COLO668 (cell line): ENCODE measurements at regions not wholly inside any gene's neighbourhood (a gene's known extent, or its start where the extent isn't known, plus 50 kb on each side); places are given as distances from the start of the nearest gene placed in this dataset.

ENCODE experiments used
- DNase-seq: peaks from one replicate; lab custom pipeline; 2025; ENCODE audit not compliant: unreplicated experiment; lab: John Stamatoyannopoulos, UW

DNA sequence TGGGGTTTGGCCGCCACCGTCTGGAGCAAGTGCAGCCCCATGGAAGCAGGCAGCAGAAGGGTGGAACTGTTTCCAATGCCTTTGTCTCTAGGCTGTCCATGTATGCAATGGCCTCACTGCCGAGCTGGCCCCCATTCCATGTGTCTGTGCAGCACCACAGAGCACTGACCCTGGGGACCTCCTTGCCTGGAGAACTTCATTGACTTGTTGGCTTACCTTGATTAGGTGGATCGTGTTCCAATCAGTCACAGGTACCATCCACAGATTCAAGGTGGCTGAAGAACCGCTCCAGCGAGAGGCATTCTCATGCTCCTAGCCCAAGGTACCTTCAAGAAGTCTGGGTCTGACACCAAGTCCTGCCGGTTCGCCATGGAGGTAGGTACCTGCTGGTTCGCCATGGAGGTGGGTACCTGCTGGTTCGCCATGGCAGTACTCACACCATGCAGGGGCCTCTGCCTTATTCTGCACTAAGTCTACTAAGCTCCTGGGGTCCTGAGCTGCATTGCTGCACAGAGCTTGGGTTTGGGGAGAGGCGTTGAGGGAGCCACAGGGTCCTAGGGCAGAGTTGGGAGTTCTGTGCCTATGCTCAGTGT is 358.3 kb upstream of the IRX1 start:
- DNase-seq = no peak

- DNase-seq = no peak
These were observed 361.1 kb upstream of the IRX1 start for GRCh38 chr5:3234566-3234965.

DNA sequence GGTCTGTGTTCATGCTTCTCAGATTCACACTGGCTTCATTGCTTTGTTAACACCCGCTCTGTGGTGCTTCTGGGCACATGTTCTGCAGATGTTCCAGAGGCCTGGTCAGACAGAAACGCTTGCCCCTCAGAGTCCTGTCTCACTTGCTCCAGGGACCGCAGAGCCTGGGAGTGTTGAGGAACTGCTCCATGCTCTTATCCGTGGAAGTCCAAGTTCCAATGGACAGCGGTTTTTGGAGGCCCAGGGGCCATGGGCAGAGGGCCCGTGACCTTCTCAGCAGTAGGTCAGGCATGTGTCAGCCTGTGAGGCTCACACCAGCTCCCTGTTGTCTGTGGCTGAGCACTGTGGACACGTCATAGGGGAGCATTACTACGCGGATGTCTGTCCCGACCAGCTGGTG is 364.7 kb upstream of the IRX1 start:
- no peak for DNase-seq

DNA sequence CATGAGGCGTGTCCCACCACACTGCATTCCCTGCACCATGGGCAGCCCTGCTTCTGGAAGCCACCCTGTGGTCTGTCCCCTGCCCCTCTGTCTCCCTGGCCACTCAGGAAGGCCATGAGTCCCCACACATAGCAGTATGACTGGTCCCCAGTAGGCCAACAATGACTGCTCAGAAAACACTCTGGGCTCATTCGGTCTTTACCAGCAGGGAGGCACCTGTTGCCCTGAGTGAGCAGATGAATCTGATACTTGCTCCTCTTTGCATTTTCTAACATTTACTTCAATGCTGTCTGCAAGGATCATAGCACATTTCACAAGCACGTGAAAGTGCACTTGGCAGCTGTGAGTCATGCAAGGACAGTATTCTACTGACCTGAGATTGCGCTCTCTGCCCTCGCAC is 365.4 kb upstream of the IRX1 start:
- DNase-seq = no peak

GRCh38 chr5:3226196-3226920 is 369.3 kb upstream of the IRX1 start:
- no peak for DNase-seq

GRCh38 chr5:3225201-3225960 is 370.3 kb upstream of the IRX1 start:
- no peak for DNase-seq

DNA sequence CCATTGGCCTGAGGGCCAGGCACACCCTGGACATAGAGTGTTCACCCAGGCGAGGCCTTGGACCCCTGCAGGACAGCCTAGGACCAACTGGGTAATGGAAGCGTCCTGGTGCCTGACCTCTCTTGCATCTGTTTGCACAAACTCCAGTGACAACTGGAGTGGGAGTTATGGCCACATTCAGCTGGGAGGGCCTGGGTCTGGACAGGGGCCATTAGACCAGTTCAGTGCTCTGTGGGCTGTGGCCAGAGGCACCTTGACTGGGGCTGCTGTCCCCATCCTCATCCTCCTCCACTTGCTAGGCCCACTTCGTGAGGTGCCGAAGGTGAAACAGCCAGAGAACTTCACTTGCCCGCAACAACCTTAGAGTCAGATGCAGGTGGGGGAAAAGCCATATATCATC is 372.7 kb upstream of the IRX1 start:
- no peak for DNase-seq

- DNase-seq = no peak
These were observed 374.2 kb upstream of the IRX1 start for GRCh38 chr5:3221432-3221831.

GRCh38 chr5:3220638-3221288 is 374.9 kb upstream of the IRX1 start:
- no peak for DNase-seq

DNA sequence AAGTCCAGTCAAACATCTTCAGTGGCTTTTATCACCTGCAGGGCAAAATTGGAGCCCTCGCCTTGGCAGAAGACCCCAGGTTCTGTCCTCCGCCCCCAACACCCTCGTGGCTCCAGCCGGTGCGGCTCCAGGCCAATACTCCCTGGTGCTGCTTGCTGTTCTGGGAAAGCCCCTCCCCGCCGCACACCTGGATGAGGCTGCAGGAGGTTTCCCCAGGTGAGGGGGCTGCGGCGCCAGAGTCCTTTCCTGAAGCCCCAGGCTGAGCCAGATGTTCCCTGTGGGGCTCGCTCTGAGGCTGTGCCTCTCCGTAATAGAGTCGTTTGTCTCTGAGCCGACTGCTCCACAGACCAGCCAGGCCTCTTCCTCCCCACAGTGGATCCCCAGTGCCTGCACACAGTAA is 375.4 kb upstream of the IRX1 start:
- DNase-seq = no peak

DNA sequence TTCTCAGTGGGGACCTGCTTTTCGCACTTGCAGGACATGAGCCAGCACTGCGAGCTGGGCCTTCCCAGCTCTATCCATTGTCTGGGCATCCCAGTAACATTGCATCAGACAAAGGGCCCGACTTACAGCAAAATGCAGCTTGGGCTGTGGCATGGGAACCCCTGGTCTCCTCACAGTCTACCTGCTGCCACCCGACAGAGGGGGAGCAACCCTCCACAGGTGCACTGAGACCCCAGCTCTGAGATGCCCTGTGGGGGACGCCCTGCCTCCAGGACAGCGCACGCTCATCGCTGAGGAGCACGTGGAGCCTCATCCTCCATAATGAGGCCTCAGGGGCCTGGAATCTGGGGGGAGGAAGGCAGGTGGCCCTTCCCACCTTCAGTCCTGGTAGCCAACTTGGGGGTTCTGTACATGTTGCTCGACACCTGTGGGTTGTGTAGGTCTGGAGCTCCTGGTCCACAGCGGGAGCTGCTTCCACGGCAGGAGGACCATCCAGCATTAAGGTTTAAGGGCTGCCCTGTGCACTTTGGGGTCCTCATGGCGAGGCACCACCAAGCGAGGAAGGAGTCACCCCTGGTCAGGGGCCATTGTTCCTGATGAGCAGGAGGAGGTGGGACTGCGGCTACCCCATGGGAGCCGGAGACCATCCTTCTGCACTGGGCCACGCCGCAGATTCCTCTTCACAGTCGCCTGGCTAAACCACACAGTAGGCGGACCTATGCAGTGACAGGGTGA is 376.5 kb upstream of the IRX1 start:
- DNase-seq = no peak

DNA sequence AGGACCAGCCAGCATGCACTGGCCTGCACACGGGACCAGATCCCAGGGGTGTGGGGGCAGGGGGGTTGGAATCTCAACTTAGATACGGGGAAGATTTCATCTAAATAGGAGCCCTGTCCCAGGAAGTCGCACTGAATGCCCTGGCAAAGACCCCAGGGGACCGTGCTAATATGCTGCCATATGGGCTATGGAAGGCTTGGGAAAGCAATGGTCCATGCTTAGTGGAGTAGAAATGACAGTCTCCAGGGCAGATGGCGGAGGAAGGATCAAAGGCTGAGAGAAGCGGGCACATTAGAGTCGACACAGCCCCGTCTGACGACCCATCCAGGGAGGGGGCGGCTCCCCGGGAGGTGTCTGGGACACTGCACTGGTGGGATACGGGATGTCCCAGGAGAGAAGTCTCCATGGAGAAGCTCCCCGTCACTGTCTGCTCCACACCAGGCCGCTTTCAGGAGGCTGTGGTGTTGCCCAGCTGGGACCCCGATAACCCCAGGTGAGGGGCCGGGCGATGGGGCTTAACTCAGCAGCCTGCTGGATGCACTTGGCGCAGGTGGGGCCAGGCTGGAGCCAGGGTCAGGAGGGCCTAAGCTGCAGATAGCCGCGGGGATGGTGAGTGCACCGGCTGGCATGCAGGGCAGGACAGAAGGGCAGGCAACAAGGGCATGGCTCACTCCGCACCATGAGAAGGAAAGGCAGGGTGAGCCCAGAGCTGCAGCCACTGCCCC is 377.7 kb upstream of the IRX1 start:
- DNase-seq = no peak

- DNase-seq = no peak
These were observed 378.5 kb upstream of the IRX1 start for GRCh38 chr5:3217114-3217513.

DNA sequence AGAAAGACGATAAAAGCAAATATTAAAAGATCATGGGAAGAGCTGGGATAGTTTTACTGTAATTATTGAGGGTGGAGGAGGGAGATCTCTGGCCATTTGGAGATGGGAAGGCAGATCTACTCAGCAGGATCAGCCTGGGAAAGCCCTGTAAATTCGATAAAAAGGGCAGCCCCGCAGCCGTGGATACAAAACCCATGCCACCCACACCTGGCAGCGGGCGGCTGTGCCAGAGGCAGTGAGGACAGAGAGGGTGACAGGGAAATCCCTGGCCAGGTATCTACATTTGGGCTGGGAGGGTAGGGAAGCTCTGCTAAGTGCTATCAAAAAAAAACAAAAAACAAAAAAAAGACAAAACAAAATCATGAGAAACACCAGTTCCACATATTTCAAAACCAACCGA is 379.2 kb upstream of the IRX1 start:
- DNase-seq = no peak

GRCh38 chr5:3214838-3215374 is 380.7 kb upstream of the IRX1 start:
- DNase-seq = no peak

DNA sequence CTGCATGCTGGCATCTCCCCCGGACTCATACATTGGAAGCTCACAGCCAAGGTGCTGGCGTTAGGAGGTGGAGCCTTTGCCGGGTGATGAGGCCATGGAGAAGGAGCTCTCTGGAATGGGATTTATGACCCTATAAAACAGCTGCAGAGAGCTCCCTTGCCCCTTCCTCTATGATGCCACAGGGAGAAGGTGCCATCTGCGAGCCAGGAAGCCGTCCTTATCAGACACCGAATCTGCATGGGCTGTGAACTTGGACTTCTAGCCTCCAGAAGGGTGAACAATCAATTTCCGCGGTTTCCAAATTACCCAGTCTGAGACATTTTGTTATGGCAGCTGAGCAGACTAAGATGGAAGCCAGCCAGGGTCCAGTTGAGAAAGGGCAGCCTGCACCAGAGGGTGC is 381.2 kb upstream of the IRX1 start:
- no peak for DNase-seq

- no peak for DNase-seq
These were observed 382.8 kb upstream of the IRX1 start for GRCh38 chr5:3212869-3213268.

GRCh38 chr5:3210531-3210930 is 385.1 kb upstream of the IRX1 start:
- DNase-seq = no peak

DNA sequence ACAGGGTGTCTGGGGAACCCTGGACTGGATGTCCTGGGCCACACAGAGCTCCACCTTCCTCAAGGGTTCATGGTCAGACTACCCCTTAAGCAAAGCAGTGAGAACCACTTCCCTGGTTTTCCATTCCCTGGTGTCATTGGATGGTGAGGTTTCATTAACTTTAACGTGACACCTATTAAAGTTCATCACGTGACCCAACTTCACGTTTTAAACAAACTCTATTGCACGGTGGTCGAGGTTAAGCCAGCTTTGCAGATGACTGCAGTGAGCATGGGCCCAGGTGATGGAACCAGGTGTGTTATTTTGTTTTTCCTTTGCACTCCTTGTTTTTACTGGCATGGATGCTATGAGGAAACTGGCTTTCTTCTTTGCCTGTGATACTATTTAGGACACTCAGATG is 385.7 kb upstream of the IRX1 start:
- no peak for DNase-seq

DNA sequence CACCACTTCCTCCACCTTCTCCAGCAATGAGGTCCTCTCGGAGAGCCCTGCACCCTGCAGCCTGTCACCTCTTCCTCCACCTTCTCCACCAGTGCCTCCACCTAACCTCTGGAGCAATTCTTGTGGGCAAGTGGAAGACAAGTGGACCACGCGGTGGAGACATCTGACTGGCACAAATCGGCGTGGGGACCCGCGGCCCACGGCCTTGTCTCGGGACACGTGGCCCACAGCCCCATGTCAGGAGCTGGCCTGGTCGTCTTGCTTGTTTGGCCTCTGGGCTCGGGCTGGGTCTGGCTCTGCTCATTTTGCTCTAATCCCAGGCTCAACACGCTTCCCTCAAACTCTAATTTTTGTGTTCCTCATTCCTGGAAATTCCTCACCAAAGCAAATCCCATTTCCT is 393.1 kb upstream of the IRX1 start:
- DNase-seq = no peak
